WTC11 (cell line): ENCODE measurements at regions not wholly inside any gene's neighbourhood (a gene's known extent, or its start where the extent isn't known, plus 50 kb on each side); places are given as distances from the start of the nearest gene placed in this dataset.

ENCODE experiments used
- ATAC-seq: fragments of 200-7000 bp; cut with Tn5 transposase; 2 replicates; pipeline ENCODE4 v1.10.0; 2021; ENCODE audit warnings: mild to moderate bottlenecking, moderate library complexity
- CTCF ChIA-PET: fragments of 300-600 bp; sonication (Branson Sonifier 250); formaldehyde crosslinking; loops from one replicate; lab custom pipeline; 2021; ENCODE audit warnings: antibody characterized with exemption; lab: Charles Lee
- POLR2A ChIA-PET: fragments of 350-600 bp; sonication (Branson Sonifier 250); formaldehyde crosslinking; loops from one replicate; lab custom pipeline; 2021; ENCODE audit warnings: antibody characterized with exemption; lab: Charles Lee
- DNase-seq: peaks from one replicate; pipeline ENCODE4 v3.0.0; 2021; ENCODE audit warnings: low spot score
- H3K27ac Mint-ChIP-seq: 2 replicates; pipeline ENCODE4 v1.8.0; 2021; ENCODE audit warnings: mixed read lengths
- H3K27me3 Mint-ChIP-seq: 2 replicates; pipeline ENCODE4 v1.8.0; 2021; ENCODE audit warnings: low read depth, mild to moderate bottlenecking, moderate library complexity, mixed read lengths
- H3K36me3 Mint-ChIP-seq: 2 replicates; pipeline ENCODE4 v1.8.0; 2021; ENCODE audit warnings: mixed read lengths
- H3K4me1 Mint-ChIP-seq: 2 replicates; pipeline ENCODE4 v1.8.0; 2022; ENCODE audit warnings: mixed read lengths
- H3K4me3 Mint-ChIP-seq: 2 replicates; pipeline ENCODE4 v1.8.0; 2021; ENCODE audit warnings: mild to moderate bottlenecking, moderate library complexity, mixed read lengths
- H3K9me3 Mint-ChIP-seq: 2 replicates; pipeline ENCODE4 v1.8.0; 2021; ENCODE audit warnings: mixed read lengths
- CBFB ChIP-seq: sonication (generic); formaldehyde crosslinking; IDR thresholded peaks from 2 replicates; pipeline ENCODE4 v1.8.1; 2022; ENCODE audit warnings: mild to moderate bottlenecking, low read depth, missing genetic modification reagents
- FOXP1 ChIP-seq: sonication (generic); formaldehyde crosslinking; IDR thresholded peaks from 2 replicates; pipeline ENCODE4 v1.8.0; 2022; ENCODE audit warnings: missing genetic modification reagents, mild to moderate bottlenecking, moderate library complexity, borderline replicate concordance
- IRF2 ChIP-seq: sonication (generic); formaldehyde crosslinking; IDR thresholded peaks from 2 replicates; pipeline ENCODE4 v1.8.0; 2022; ENCODE audit warnings: low read depth, missing genetic modification reagents, borderline replicate concordance
- KAT7 ChIP-seq: sonication (generic); formaldehyde crosslinking; IDR thresholded peaks from 2 replicates; pipeline ENCODE4 v1.8.1; 2023; ENCODE audit warnings: missing genetic modification reagents, mild to moderate bottlenecking, borderline replicate concordance
- NFATC4 ChIP-seq: fragments of 250-450 bp; sonication (Bioruptor Pico); IDR thresholded peaks from 2 replicates; pipeline ENCODE4 v1.9.0; 2021; ENCODE audit warnings: mild to moderate bottlenecking
- NFYB ChIP-seq: sonication (generic); formaldehyde crosslinking; conservative IDR thresholded peaks from 2 replicates; pipeline ENCODE4 v1.8.0; 2022; ENCODE audit warnings: low read depth, missing genetic modification reagents
- NR2C2 ChIP-seq: sonication (generic); formaldehyde crosslinking; IDR thresholded peaks from 2 replicates; pipeline ENCODE4 v1.8.0; 2022; ENCODE audit warnings: mild to moderate bottlenecking, missing genetic modification reagents
- NR3C1 ChIP-seq: sonication (generic); formaldehyde crosslinking; conservative IDR thresholded peaks from 2 replicates; pipeline ENCODE4 v1.8.1; 2023; ENCODE audit warnings: low read depth, mild to moderate bottlenecking, missing genetic modification reagents
- TF ChIP-seq, protein P1 (sequence below): sonication (generic); formaldehyde crosslinking; IDR thresholded peaks from 2 replicates; pipeline ENCODE4 v1.8.1; 2022; ENCODE audit warnings: mild to moderate bottlenecking, missing genetic modification reagents, moderate library complexity, borderline replicate concordance
- TF ChIP-seq, protein P2 (sequence below): sonication (generic); formaldehyde crosslinking; IDR thresholded peaks from 2 replicates; pipeline ENCODE4 v1.8.1; 2023; ENCODE audit warnings: mild to moderate bottlenecking, missing genetic modification reagents, borderline replicate concordance
- TF ChIP-seq, protein P3 (sequence below): sonication (generic); formaldehyde crosslinking; IDR thresholded peaks from 2 replicates; pipeline ENCODE4 v1.8.1; 2022; ENCODE audit warnings: low read depth, missing genetic modification reagents, borderline replicate concordance
- TF ChIP-seq, protein P4 (sequence below): sonication (generic); formaldehyde crosslinking; IDR thresholded peaks from 2 replicates; pipeline ENCODE4 v1.8.0; 2022; ENCODE audit warnings: mild to moderate bottlenecking, missing genetic modification reagents
- TF ChIP-seq, protein P5 (sequence below): fragments of 250-450 bp; sonication (Bioruptor Pico); IDR thresholded peaks from 2 replicates; pipeline ENCODE4 v2.1.2; 2022; ENCODE audit warnings: mild to moderate bottlenecking, moderate library complexity
- TF ChIP-seq, protein P6 (sequence below): sonication (generic); formaldehyde crosslinking; IDR thresholded peaks from 2 replicates; pipeline ENCODE4 v1.8.0; 2022; ENCODE audit warnings: mild to moderate bottlenecking, missing genetic modification reagents
- TF ChIP-seq, protein P7 (sequence below): sonication (generic); formaldehyde crosslinking; IDR thresholded peaks from 2 replicates; pipeline ENCODE4 v1.8.1; 2023; ENCODE audit warnings: mild to moderate bottlenecking, missing genetic modification reagents
- TF ChIP-seq, protein P8 (sequence below): fragments of 250-450 bp; sonication (Bioruptor Pico); IDR thresholded peaks from 2 replicates; pipeline ENCODE4 v1.9.0; 2021; ENCODE audit warnings: mild to moderate bottlenecking

DNA sequence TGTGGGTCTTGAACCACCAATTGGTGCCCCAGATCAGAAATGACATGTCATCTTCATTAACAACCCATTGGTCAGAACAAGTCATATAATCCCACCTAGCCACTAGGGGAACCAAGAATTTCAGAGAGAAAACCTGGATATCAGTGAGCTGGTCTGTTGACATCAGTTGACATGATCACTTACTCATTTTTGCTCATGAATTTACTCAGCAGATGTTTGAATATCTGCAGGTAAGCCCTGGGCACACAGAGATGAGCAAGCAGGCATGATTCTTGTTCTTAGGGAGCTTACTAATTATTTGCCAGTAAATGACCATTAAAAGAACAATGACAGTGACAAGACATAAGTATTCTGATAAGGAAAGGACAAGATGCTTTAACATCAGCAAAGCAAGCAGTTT, 64.3 kb upstream of the PLCL2 start:
- H3K4me1 Mint-ChIP-seq, result peaks cover 10% of the 10 kb centered on the region
- peaks cover 7% of the 10 kb centered on the region; the same call in 1 of the 2 replicates for H3K36me3 Mint-ChIP-seq
- no peak overlapping the region for H3K27ac Mint-ChIP-seq
- TF ChIP-seq, protein P1, sequence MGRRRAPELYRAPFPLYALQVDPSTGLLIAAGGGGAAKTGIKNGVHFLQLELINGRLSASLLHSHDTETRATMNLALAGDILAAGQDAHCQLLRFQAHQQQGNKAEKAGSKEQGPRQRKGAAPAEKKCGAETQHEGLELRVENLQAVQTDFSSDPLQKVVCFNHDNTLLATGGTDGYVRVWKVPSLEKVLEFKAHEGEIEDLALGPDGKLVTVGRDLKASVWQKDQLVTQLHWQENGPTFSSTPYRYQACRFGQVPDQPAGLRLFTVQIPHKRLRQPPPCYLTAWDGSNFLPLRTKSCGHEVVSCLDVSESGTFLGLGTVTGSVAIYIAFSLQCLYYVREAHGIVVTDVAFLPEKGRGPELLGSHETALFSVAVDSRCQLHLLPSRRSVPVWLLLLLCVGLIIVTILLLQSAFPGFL, result no peak
- H3K4me3 Mint-ChIP-seq, result no peak overlapping the region
- DNase-seq, result no peak
- no peak for ATAC-seq
- H3K27me3 Mint-ChIP-seq, result no peaks in the 10 kb centered on the region
- peaks cover 6% of the 10 kb centered on the region for H3K9me3 Mint-ChIP-seq
- ChIA-PET POLR2A (no interaction called here), CTCF (interaction anchor here (0.5 to 2.1 kb wide), 4 partner anchors 8 to 415 kb away, joined by 3 to 13 read pairs (median 4); partner anchors contain the start of gene PLCL2)

DNA sequence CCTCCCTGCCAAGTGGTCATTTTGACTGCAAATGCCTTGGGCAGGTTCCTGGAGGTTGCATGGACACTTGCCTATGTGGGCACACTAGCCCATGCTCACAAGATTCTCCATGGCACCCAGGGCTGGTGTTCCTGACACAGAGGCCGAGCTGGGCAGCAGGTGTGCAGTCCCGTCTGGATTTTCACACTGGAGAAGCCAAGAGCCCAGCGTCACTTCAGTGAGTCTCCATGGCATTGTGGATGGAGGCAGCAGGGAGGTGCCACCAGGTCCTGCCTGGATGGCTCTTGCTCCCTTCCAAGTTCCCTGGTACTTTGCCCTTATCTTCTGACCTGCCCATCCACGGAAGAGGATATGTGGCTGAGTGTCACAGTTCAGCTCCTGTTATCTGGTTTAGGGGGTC, 63.7 kb upstream of the PLCL2 start:
- ChIA-PET CTCF (interaction anchor here (1.1 to 2.1 kb wide), 4 partner anchors 8 to 163 kb away, joined by 3 to 13 read pairs (median 4); partner anchors contain the start of gene PLCL2), POLR2A (no interaction called here)
- Mint-ChIP-seq H3K36me3 (peaks cover 7% of the 10 kb centered on the region; the same call in 1 of the 2 replicates), H3K27me3 (no peaks in the 10 kb centered on the region), H3K4me3 (no peak overlapping the region), H3K27ac (no peak overlapping the region), H3K9me3 (peaks cover 6% of the 10 kb centered on the region), H3K4me1 (peaks cover 4% of the 10 kb centered on the region)
- DNase-seq, result no peak
- no peak for ATAC-seq
- TF ChIP-seq, protein P2, sequence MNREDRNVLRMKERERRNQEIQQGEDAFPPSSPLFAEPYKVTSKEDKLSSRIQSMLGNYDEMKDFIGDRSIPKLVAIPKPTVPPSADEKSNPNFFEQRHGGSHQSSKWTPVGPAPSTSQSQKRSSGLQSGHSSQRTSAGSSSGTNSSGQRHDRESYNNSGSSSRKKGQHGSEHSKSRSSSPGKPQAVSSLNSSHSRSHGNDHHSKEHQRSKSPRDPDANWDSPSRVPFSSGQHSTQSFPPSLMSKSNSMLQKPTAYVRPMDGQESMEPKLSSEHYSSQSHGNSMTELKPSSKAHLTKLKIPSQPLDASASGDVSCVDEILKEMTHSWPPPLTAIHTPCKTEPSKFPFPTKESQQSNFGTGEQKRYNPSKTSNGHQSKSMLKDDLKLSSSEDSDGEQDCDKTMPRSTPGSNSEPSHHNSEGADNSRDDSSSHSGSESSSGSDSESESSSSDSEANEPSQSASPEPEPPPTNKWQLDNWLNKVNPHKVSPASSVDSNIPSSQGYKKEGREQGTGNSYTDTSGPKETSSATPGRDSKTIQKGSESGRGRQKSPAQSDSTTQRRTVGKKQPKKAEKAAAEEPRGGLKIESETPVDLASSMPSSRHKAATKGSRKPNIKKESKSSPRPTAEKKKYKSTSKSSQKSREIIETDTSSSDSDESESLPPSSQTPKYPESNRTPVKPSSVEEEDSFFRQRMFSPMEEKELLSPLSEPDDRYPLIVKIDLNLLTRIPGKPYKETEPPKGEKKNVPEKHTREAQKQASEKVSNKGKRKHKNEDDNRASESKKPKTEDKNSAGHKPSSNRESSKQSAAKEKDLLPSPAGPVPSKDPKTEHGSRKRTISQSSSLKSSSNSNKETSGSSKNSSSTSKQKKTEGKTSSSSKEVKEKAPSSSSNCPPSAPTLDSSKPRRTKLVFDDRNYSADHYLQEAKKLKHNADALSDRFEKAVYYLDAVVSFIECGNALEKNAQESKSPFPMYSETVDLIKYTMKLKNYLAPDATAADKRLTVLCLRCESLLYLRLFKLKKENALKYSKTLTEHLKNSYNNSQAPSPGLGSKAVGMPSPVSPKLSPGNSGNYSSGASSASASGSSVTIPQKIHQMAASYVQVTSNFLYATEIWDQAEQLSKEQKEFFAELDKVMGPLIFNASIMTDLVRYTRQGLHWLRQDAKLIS (CRISPR knock-in tag), result no peak
- TF ChIP-seq NFYB (CRISPR knock-in tag), result no peak
- TF ChIP-seq, protein P3, sequence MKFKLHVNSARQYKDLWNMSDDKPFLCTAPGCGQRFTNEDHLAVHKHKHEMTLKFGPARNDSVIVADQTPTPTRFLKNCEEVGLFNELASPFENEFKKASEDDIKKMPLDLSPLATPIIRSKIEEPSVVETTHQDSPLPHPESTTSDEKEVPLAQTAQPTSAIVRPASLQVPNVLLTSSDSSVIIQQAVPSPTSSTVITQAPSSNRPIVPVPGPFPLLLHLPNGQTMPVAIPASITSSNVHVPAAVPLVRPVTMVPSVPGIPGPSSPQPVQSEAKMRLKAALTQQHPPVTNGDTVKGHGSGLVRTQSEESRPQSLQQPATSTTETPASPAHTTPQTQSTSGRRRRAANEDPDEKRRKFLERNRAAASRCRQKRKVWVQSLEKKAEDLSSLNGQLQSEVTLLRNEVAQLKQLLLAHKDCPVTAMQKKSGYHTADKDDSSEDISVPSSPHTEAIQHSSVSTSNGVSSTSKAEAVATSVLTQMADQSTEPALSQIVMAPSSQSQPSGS (CRISPR knock-in tag), result no peak
- TF ChIP-seq, protein P4, sequence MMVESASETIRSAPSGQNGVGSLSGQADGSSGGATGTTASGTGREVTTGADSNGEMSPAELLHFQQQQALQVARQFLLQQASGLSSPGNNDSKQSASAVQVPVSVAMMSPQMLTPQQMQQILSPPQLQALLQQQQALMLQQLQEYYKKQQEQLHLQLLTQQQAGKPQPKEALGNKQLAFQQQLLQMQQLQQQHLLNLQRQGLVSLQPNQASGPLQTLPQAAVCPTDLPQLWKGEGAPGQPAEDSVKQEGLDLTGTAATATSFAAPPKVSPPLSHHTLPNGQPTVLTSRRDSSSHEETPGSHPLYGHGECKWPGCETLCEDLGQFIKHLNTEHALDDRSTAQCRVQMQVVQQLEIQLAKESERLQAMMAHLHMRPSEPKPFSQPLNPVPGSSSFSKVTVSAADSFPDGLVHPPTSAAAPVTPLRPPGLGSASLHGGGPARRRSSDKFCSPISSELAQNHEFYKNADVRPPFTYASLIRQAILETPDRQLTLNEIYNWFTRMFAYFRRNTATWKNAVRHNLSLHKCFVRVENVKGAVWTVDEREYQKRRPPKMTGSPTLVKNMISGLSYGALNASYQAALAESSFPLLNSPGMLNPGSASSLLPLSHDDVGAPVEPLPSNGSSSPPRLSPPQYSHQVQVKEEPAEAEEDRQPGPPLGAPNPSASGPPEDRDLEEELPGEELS (CRISPR knock-in tag), result no peak
- TF ChIP-seq KAT7 (CRISPR knock-in tag), result no peak
- no peak for TF ChIP-seq FOXP1 (CRISPR knock-in tag)
- TF ChIP-seq, protein P5, sequence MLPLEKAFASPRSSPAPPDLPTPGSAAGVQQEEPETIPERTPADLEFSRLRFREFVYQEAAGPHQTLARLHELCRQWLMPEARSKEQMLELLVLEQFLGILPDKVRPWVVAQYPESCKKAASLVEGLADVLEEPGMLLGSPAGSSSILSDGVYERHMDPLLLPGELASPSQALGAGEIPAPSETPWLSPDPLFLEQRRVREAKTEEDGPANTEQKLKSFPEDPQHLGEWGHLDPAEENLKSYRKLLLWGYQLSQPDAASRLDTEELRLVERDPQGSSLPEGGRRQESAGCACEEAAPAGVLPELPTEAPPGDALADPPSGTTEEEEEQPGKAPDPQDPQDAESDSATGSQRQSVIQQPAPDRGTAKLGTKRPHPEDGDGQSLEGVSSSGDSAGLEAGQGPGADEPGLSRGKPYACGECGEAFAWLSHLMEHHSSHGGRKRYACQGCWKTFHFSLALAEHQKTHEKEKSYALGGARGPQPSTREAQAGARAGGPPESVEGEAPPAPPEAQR (CRISPR knock-in tag), result no peak
- no peak for TF ChIP-seq CBFB (CRISPR knock-in tag)
- no peak for TF ChIP-seq NFATC4 (CRISPR knock-in tag)
- no peak for TF ChIP-seq IRF2 (CRISPR knock-in tag)
- no peak for TF ChIP-seq NR3C1 (CRISPR knock-in tag)
- no peak for TF ChIP-seq NR2C2 (CRISPR knock-in tag)
- TF ChIP-seq, protein P6, sequence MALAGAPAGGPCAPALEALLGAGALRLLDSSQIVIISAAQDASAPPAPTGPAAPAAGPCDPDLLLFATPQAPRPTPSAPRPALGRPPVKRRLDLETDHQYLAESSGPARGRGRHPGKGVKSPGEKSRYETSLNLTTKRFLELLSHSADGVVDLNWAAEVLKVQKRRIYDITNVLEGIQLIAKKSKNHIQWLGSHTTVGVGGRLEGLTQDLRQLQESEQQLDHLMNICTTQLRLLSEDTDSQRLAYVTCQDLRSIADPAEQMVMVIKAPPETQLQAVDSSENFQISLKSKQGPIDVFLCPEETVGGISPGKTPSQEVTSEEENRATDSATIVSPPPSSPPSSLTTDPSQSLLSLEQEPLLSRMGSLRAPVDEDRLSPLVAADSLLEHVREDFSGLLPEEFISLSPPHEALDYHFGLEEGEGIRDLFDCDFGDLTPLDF (CRISPR knock-in tag), result no peak
- TF ChIP-seq, protein P7, sequence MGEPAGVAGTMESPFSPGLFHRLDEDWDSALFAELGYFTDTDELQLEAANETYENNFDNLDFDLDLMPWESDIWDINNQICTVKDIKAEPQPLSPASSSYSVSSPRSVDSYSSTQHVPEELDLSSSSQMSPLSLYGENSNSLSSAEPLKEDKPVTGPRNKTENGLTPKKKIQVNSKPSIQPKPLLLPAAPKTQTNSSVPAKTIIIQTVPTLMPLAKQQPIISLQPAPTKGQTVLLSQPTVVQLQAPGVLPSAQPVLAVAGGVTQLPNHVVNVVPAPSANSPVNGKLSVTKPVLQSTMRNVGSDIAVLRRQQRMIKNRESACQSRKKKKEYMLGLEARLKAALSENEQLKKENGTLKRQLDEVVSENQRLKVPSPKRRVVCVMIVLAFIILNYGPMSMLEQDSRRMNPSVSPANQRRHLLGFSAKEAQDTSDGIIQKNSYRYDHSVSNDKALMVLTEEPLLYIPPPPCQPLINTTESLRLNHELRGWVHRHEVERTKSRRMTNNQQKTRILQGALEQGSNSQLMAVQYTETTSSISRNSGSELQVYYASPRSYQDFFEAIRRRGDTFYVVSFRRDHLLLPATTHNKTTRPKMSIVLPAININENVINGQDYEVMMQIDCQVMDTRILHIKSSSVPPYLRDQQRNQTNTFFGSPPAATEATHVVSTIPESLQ (CRISPR knock-in tag), result no peak
- TF ChIP-seq, protein P8, sequence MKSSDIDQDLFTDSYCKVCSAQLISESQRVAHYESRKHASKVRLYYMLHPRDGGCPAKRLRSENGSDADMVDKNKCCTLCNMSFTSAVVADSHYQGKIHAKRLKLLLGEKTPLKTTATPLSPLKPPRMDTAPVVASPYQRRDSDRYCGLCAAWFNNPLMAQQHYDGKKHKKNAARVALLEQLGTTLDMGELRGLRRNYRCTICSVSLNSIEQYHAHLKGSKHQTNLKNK (CRISPR knock-in tag), result no peak
